ENCODE measurements at regions not wholly inside any gene's neighbourhood (a gene's known extent, or its start where the extent isn't known, plus 50 kb on each side); places are given as distances from the start of the nearest gene placed in this dataset.

- no peaks in the 10 kb centered on the region for H3K36me3 ChIP-seq (ENCODE audit: insufficient read depth, low read length)
- no peak for TF ChIP-seq CTCF (conservative IDR thresholded peaks at IDR 0.05; ENCODE audit: low read length)
- TF ChIP-seq EZH2phosphoT487 (IDR thresholded peaks at IDR 0.05; ENCODE audit: borderline replicate concordance) = no peak
- H4K20me1 ChIP-seq (ENCODE audit: insufficient read depth, low read length, poor library complexity, severe bottlenecking) = peaks cover 19% of the 10 kb centered on the region
- peak overlapping the region; percentile 99 for H3K9ac ChIP-seq (ENCODE audit: low read depth, low read length, poor library complexity, severe bottlenecking)
- no peaks in the 10 kb centered on the region for H3K9me3 ChIP-seq (ENCODE audit: insufficient read depth, low read depth, low read length)
- H3K4me2 ChIP-seq (ENCODE audit: low read depth, low read length, poor library complexity, severe bottlenecking) = peak overlapping the region; percentile 94
- peaks cover 76% of the 10 kb centered on the region for H3K4me1 ChIP-seq (ENCODE audit: insufficient read depth, low read length, poor library complexity, severe bottlenecking)
- H3F3A ChIP-seq (ENCODE audit: low read depth) = peaks cover 22% of the 10 kb centered on the region
- H3K27me3 ChIP-seq (ENCODE audit: insufficient read depth, low read length, poor library complexity, severe bottlenecking) = no peaks in the 10 kb centered on the region
- peak overlapping the region; percentile 91 for H3K4me3 ChIP-seq (ENCODE audit: low read length, poor library complexity, severe bottlenecking)
- H3K9me2 ChIP-seq (replicated peaks; ENCODE audit: low read depth, low read length) = no peaks in the 10 kb centered on the region
- peaks cover 81% of the 10 kb centered on the region for H3K79me2 ChIP-seq (ENCODE audit: insufficient read depth, low read length)
- no peak overlapping the region for H2AFZ ChIP-seq (ENCODE audit: low read length)
Observed at GRCh38 chr6:22146931-22147701, 149.7 kb downstream of the PRL start.

- H3K9ac ChIP-seq (ENCODE audit: low read depth, low read length, poor library complexity, severe bottlenecking) = peak overlapping the region; percentile 99
- no peaks in the 10 kb centered on the region for H3K9me2 ChIP-seq (replicated peaks; ENCODE audit: low read depth, low read length)
- H4K20me1 ChIP-seq (ENCODE audit: insufficient read depth, low read length, poor library complexity, severe bottlenecking) = peaks cover 24% of the 10 kb centered on the region
- H2AFZ ChIP-seq (ENCODE audit: low read length) = no peak overlapping the region
- H3K36me3 ChIP-seq (ENCODE audit: insufficient read depth, low read length) = no peaks in the 10 kb centered on the region
- H3K9me3 ChIP-seq (ENCODE audit: insufficient read depth, low read depth, low read length) = no peaks in the 10 kb centered on the region
- H3K4me2 ChIP-seq (ENCODE audit: low read depth, low read length, poor library complexity, severe bottlenecking) = peak overlapping the region; percentile 94
- peaks cover 91% of the 10 kb centered on the region for H3K79me2 ChIP-seq (ENCODE audit: insufficient read depth, low read length)
- H3K4me3 ChIP-seq (ENCODE audit: low read length, poor library complexity, severe bottlenecking) = peak overlapping the region; percentile 91
- H3K27me3 ChIP-seq (ENCODE audit: insufficient read depth, low read length, poor library complexity, severe bottlenecking) = no peaks in the 10 kb centered on the region
- H3K4me1 ChIP-seq (ENCODE audit: insufficient read depth, low read length, poor library complexity, severe bottlenecking) = peaks cover 75% of the 10 kb centered on the region
- TF ChIP-seq EZH2phosphoT487 (IDR thresholded peaks at IDR 0.05; ENCODE audit: borderline replicate concordance) (no peak), CTCF (conservative IDR thresholded peaks at IDR 0.05; ENCODE audit: low read length) (no peak)
- peaks cover 14% of the 10 kb centered on the region; the same call in 1 of the 2 replicates for H3F3A ChIP-seq (ENCODE audit: low read depth)
Observed at GRCh38 chr6:22147921-22148776, 148.7 kb downstream of the PRL start.

GRCh38 chr6:22149096-22149495 is 147.7 kb downstream of the PRL start:
- Histone ChIP-seq H2AFZ (ENCODE audit: low read length) (no peak overlapping the region), H3K27me3 (ENCODE audit: insufficient read depth, low read length, poor library complexity, severe bottlenecking) (no peaks in the 10 kb centered on the region), H3K9ac (ENCODE audit: low read depth, low read length, poor library complexity, severe bottlenecking) (peak overlapping the region; percentile 99), H3F3A (ENCODE audit: low read depth) (peaks cover 8% of the 10 kb centered on the region; the same call in 1 of the 2 replicates), H3K9me3 (ENCODE audit: insufficient read depth, low read depth, low read length) (no peaks in the 10 kb centered on the region), H3K4me2 (ENCODE audit: low read depth, low read length, poor library complexity, severe bottlenecking) (peak overlapping the region; percentile 94), H3K36me3 (ENCODE audit: insufficient read depth, low read length) (no peaks in the 10 kb centered on the region), H3K9me2 (replicated peaks; ENCODE audit: low read depth, low read length) (no peaks in the 10 kb centered on the region), H4K20me1 (ENCODE audit: insufficient read depth, low read length, poor library complexity, severe bottlenecking) (peaks cover 32% of the 10 kb centered on the region), H3K4me3 (ENCODE audit: low read length, poor library complexity, severe bottlenecking) (peak overlapping the region; percentile 91), H3K79me2 (ENCODE audit: insufficient read depth, low read length) (peaks cover 93% of the 10 kb centered on the region), H3K4me1 (ENCODE audit: insufficient read depth, low read length, poor library complexity, severe bottlenecking) (peaks cover 75% of the 10 kb centered on the region)
- TF ChIP-seq CTCF (conservative IDR thresholded peaks at IDR 0.05; ENCODE audit: low read length) = no peak
- no peak for TF ChIP-seq EZH2phosphoT487 (IDR thresholded peaks at IDR 0.05; ENCODE audit: borderline replicate concordance)

All from Loucy (cell line).